ENCODE measurements at regions not wholly inside any gene's neighbourhood (a gene's known extent, or its start where the extent isn't known, plus 50 kb on each side); places are given as distances from the start of the nearest gene placed in this dataset.

GRCh38 chr1:25128121-25128621 lies 104.1 kb downstream of the SYF2 start:
- H3K4me3 ChIP-seq (ENCODE audit: low read length): no peak overlapping the region
- H3K4me2 ChIP-seq (ENCODE audit: low read length): no peak overlapping the region
- no peaks in the 10 kb centered on the region for H3K79me2 ChIP-seq (ENCODE audit: control insufficient read depth, low read length)
- no peaks in the 10 kb centered on the region for H4K20me1 ChIP-seq (ENCODE audit: control insufficient read depth, insufficient read depth, low read depth, low read length)
- H3K27me3 ChIP-seq (ENCODE audit: control insufficient read depth, low read length): peaks cover 21% of the 10 kb centered on the region
- no peaks in the 10 kb centered on the region for H3K9me3 ChIP-seq (ENCODE audit: control insufficient read depth, insufficient read depth, low read length)
- H3K4me1 ChIP-seq (ENCODE audit: control insufficient read depth, low read length): no peaks in the 10 kb centered on the region
- no peaks in the 10 kb centered on the region for H3F3A ChIP-seq (ENCODE audit: control insufficient read depth, insufficient read depth)
- H3K36me3 ChIP-seq (ENCODE audit: control insufficient read depth, low read length): no peaks in the 10 kb centered on the region
- TF ChIP-seq EZH2phosphoT487 (IDR thresholded peaks at IDR 0.05; ENCODE audit: borderline replicate concordance, low read length): no peak
- TF ChIP-seq, protein P1, sequence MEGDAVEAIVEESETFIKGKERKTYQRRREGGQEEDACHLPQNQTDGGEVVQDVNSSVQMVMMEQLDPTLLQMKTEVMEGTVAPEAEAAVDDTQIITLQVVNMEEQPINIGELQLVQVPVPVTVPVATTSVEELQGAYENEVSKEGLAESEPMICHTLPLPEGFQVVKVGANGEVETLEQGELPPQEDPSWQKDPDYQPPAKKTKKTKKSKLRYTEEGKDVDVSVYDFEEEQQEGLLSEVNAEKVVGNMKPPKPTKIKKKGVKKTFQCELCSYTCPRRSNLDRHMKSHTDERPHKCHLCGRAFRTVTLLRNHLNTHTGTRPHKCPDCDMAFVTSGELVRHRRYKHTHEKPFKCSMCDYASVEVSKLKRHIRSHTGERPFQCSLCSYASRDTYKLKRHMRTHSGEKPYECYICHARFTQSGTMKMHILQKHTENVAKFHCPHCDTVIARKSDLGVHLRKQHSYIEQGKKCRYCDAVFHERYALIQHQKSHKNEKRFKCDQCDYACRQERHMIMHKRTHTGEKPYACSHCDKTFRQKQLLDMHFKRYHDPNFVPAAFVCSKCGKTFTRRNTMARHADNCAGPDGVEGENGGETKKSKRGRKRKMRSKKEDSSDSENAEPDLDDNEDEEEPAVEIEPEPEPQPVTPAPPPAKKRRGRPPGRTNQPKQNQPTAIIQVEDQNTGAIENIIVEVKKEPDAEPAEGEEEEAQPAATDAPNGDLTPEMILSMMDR (IDR thresholded peaks at IDR 0.05; ENCODE audit: low read depth, low read length, poor library complexity, severe bottlenecking): no peak
- no peaks in the 10 kb centered on the region for H3K9me2 ChIP-seq (replicated peaks; ENCODE audit: control insufficient read depth, low read length)
- H3K27ac ChIP-seq (ENCODE audit: low read depth, low read length): no peak overlapping the region

GRCh38 chr1:25126562-25126961 lies 105.7 kb downstream of the SYF2 start:
- Histone ChIP-seq H3K9me2 (replicated peaks; ENCODE audit: control insufficient read depth, low read length) (no peaks in the 10 kb centered on the region), H3K79me2 (ENCODE audit: control insufficient read depth, low read length) (no peaks in the 10 kb centered on the region), H4K20me1 (ENCODE audit: control insufficient read depth, insufficient read depth, low read depth, low read length) (no peaks in the 10 kb centered on the region), H3K4me3 (ENCODE audit: low read length) (no peak overlapping the region), H3K4me2 (ENCODE audit: low read length) (no peak overlapping the region), H3K9me3 (ENCODE audit: control insufficient read depth, insufficient read depth, low read length) (no peaks in the 10 kb centered on the region), H3F3A (ENCODE audit: control insufficient read depth, insufficient read depth) (no peaks in the 10 kb centered on the region), H3K27ac (ENCODE audit: low read depth, low read length) (no peak overlapping the region), H3K27me3 (ENCODE audit: control insufficient read depth, low read length) (peaks cover 21% of the 10 kb centered on the region), H3K4me1 (ENCODE audit: control insufficient read depth, low read length) (no peaks in the 10 kb centered on the region), H3K36me3 (ENCODE audit: control insufficient read depth, low read length) (no peaks in the 10 kb centered on the region)
- no peak for TF ChIP-seq EZH2phosphoT487 (IDR thresholded peaks at IDR 0.05; ENCODE audit: borderline replicate concordance, low read length)
- TF ChIP-seq, protein P1 (IDR thresholded peaks at IDR 0.05; ENCODE audit: low read depth, low read length, poor library complexity, severe bottlenecking): no peak

DNA sequence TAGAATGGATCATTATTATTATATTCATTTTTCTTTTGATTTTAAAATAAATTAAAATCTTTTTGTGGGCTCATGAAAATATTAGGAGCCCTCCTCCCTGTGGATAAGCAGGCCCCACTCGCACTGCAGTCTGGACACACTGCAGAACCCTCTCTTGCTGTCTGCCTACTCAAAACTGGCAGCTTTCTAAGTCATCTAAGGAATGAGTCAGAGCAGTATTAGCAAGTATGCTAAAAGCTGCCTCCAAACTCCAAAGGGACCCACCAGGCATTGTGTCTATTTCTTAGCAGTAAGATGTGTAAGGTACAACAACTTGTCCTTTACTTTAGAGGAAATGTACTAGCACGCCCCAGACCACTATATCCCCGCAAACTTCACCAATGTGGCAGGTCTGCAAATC lies 108.8 kb downstream of the SYF2 start:
- H3K27ac ChIP-seq (ENCODE audit: low read depth, low read length): no peak overlapping the region
- H3K9me2 ChIP-seq (replicated peaks; ENCODE audit: control insufficient read depth, low read length): no peaks in the 10 kb centered on the region
- H4K20me1 ChIP-seq (ENCODE audit: control insufficient read depth, insufficient read depth, low read depth, low read length): no peaks in the 10 kb centered on the region
- TF ChIP-seq EZH2phosphoT487 (IDR thresholded peaks at IDR 0.05; ENCODE audit: borderline replicate concordance, low read length): no peak
- TF ChIP-seq, protein P1 (IDR thresholded peaks at IDR 0.05; ENCODE audit: low read depth, low read length, poor library complexity, severe bottlenecking): no peak
- no peaks in the 10 kb centered on the region for H3K4me1 ChIP-seq (ENCODE audit: control insufficient read depth, low read length)
- H3K79me2 ChIP-seq (ENCODE audit: control insufficient read depth, low read length): no peaks in the 10 kb centered on the region
- H3K4me2 ChIP-seq (ENCODE audit: low read length): no peak overlapping the region
- no peak overlapping the region for H3K4me3 ChIP-seq (ENCODE audit: low read length)
- H3F3A ChIP-seq (ENCODE audit: control insufficient read depth, insufficient read depth): no peaks in the 10 kb centered on the region
- H3K27me3 ChIP-seq (ENCODE audit: control insufficient read depth, low read length): peaks cover 9% of the 10 kb centered on the region; the same call in 1 of the 2 replicates
- no peaks in the 10 kb centered on the region for H3K9me3 ChIP-seq (ENCODE audit: control insufficient read depth, insufficient read depth, low read length)
- H3K36me3 ChIP-seq (ENCODE audit: control insufficient read depth, low read length): no peaks in the 10 kb centered on the region

All from DOHH2 (cell line).